SU-DHL-6 (cell line): ENCODE measurements at regions not wholly inside any gene's neighbourhood (a gene's known extent, or its start where the extent isn't known, plus 50 kb on each side); places are given as distances from the start of the nearest gene placed in this dataset.

Experiments used
- EZH2phosphoT487 ChIP-seq: fragments of 200-600 bp; sonication (generic), shearing (Covaris generic); conservative IDR thresholded peaks from 2 replicates; pipeline ENCODE4 v1.6.1; 2018; ENCODE audit warnings: mild to moderate bottlenecking, antibody characterized with exemption, low read length, moderate library complexity, mixed read lengths
- TF ChIP-seq, protein P1 (sequence below): fragments of 200-600 bp; sonication (generic); IDR thresholded peaks from one replicate; pipeline ENCODE4 v1.5.1; 2017; ENCODE audit warnings: antibody characterized with exemption, mild to moderate bottlenecking, low read length, moderate library complexity; ENCODE audit not compliant: insufficient read depth, poor library complexity, severe bottlenecking

GRCh38 chr2:145102706-145103105, 582.8 kb upstream of the ZEB2 start:
- TF ChIP-seq, protein P1, sequence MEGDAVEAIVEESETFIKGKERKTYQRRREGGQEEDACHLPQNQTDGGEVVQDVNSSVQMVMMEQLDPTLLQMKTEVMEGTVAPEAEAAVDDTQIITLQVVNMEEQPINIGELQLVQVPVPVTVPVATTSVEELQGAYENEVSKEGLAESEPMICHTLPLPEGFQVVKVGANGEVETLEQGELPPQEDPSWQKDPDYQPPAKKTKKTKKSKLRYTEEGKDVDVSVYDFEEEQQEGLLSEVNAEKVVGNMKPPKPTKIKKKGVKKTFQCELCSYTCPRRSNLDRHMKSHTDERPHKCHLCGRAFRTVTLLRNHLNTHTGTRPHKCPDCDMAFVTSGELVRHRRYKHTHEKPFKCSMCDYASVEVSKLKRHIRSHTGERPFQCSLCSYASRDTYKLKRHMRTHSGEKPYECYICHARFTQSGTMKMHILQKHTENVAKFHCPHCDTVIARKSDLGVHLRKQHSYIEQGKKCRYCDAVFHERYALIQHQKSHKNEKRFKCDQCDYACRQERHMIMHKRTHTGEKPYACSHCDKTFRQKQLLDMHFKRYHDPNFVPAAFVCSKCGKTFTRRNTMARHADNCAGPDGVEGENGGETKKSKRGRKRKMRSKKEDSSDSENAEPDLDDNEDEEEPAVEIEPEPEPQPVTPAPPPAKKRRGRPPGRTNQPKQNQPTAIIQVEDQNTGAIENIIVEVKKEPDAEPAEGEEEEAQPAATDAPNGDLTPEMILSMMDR = no peak
- no peak for TF ChIP-seq EZH2phosphoT487
